Ishikawa (cell line): ENCODE measurements at regions not wholly inside any gene's neighbourhood (a gene's known extent, or its start where the extent isn't known, plus 50 kb on each side); places are given as distances from the start of the nearest gene placed in this dataset.

Experiments
- CEBPB ChIP-seq: IDR thresholded peaks from 2 replicates; pipeline ENCODE4 v1.6.1; 2012
- CREB1 ChIP-seq: IDR thresholded peaks from 2 replicates; pipeline ENCODE4 v1.6.1; 2012; ENCODE audit warnings: low read depth
- EGR1 ChIP-seq: IDR thresholded peaks from 2 replicates; pipeline ENCODE4 v1.6.1; 2012
- EP300 ChIP-seq: IDR thresholded peaks from 2 replicates; pipeline ENCODE4 v1.6.1; 2012; ENCODE audit warnings: borderline replicate concordance
- FOXM1 ChIP-seq: IDR thresholded peaks from 2 replicates; pipeline ENCODE4 v1.6.1; 2012; ENCODE audit warnings: low read depth, borderline replicate concordance
- MAX ChIP-seq: IDR thresholded peaks from 2 replicates; pipeline ENCODE4 v1.6.1; 2012
- RAD21 ChIP-seq: IDR thresholded peaks from 2 replicates; pipeline ENCODE4 v1.6.1; 2012; ENCODE audit warnings: low read depth
- REST ChIP-seq: IDR thresholded peaks from 2 replicates; pipeline ENCODE4 v1.6.1; 2012; ENCODE audit warnings: low read depth, mild to moderate bottlenecking
- TAF1 ChIP-seq: IDR thresholded peaks from 2 replicates; pipeline ENCODE4 v1.6.1; 2012; ENCODE audit warnings: low read depth, mild to moderate bottlenecking
- TCF12 ChIP-seq: IDR thresholded peaks from 2 replicates; pipeline ENCODE4 v1.6.1; 2012; ENCODE audit warnings: low read depth
- TEAD4 ChIP-seq: IDR thresholded peaks from 2 replicates; pipeline ENCODE4 v1.6.1; 2012
- USF1 ChIP-seq: IDR thresholded peaks from 2 replicates; pipeline ENCODE4 v1.6.1; 2012
- YY1 ChIP-seq: IDR thresholded peaks from 2 replicates; pipeline ENCODE4 v1.6.1; 2012; ENCODE audit warnings: low read depth
- ZBTB7A ChIP-seq: IDR thresholded peaks from 2 replicates; pipeline ENCODE4 v1.6.1; 2012; ENCODE audit warnings: low read depth

GRCh38 chr17:34758316-34758715 lies 178.9 kb downstream of the TMEM132E start:
- TF ChIP-seq REST = no peak
- no peak for TF ChIP-seq EP300
- TF ChIP-seq YY1 = no peak
- no peak for TF ChIP-seq TEAD4
- TF ChIP-seq CEBPB = no peak
- no peak for TF ChIP-seq MAX
- no peak for TF ChIP-seq TAF1
- no peak for TF ChIP-seq TCF12
- TF ChIP-seq RAD21 = no peak
- no peak for TF ChIP-seq EGR1
- no peak for TF ChIP-seq FOXM1
- no peak for TF ChIP-seq CREB1
- TF ChIP-seq USF1 = no peak
- TF ChIP-seq ZBTB7A = no peak
